ENCODE measurements at regions not wholly inside any gene's neighbourhood (a gene's known extent, or its start where the extent isn't known, plus 50 kb on each side); places are given as distances from the start of the nearest gene placed in this dataset.
"Not testable (repeated sequence)": the region's sequence is repeated elsewhere in the genome, so short reads cannot be mapped to it uniquely, and the experiment has no call there.

DNA sequence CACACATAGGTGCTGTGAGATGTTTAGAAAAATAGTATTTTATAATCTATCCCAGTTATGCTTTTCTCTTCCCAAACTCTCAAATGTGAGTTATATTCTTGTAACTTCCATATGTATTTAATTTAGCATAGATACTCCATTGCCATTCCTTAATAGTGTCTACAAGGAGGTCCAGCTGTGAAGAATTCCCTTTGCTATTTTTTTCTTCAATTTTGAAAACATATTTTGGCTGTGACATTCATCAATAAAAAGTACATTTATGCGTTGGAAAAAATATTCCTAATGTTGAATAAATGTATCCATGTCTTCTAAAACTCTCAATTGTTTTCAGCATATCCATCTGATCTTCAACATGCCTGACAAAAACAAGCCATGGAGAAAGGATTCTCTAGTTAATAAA lies 1402.0 kb upstream of the SEL1L start:
- TF ChIP-seq, protein P1, sequence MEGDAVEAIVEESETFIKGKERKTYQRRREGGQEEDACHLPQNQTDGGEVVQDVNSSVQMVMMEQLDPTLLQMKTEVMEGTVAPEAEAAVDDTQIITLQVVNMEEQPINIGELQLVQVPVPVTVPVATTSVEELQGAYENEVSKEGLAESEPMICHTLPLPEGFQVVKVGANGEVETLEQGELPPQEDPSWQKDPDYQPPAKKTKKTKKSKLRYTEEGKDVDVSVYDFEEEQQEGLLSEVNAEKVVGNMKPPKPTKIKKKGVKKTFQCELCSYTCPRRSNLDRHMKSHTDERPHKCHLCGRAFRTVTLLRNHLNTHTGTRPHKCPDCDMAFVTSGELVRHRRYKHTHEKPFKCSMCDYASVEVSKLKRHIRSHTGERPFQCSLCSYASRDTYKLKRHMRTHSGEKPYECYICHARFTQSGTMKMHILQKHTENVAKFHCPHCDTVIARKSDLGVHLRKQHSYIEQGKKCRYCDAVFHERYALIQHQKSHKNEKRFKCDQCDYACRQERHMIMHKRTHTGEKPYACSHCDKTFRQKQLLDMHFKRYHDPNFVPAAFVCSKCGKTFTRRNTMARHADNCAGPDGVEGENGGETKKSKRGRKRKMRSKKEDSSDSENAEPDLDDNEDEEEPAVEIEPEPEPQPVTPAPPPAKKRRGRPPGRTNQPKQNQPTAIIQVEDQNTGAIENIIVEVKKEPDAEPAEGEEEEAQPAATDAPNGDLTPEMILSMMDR (IDR thresholded peaks at IDR 0.05; ENCODE audit: low read length, missing control alignments): no peak
- DNase-seq (ENCODE audit: low read depth): no peak
- no peak overlapping the region for H3K4me3 ChIP-seq (replicated peaks; ENCODE audit: low read depth, low read length)

DNA sequence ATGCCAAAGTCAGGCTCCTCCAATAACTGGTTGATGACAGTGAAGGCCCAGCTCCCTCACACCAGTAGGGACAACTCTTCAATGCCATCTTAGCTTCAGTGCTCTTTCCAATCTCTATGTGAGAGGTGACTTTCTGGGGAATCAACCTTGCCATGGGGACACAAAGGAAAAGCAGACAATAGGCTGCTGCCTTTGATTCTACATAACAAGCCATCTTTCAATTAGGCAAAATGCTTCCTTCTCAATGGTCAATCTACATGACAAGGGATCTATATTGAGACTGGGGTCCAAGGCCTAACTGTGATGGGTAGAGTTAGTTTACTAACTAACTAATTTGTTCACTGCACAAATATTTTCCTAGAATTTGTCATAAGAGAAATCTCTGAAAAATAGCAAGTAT lies 1417.5 kb upstream of the SEL1L start:
- H3K4me3 ChIP-seq (replicated peaks; ENCODE audit: low read depth, low read length): no peak overlapping the region
- no peak for DNase-seq (ENCODE audit: low read depth)

DNA sequence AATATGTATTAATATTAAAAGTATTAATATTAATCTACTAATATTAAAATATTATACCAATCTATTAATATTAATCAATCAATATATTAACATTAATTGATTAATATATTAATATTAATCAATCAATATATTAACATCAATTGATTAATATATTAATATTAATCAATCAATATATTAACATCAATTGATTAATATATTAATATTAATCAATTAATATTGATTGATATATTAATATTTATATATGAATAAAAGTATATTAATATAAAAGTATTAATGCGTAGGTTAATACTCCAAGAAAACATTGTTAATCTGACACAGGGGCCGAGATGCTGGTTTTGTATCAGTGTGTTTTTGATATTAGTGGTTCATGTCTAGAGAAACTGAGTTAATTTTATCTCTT lies 1430.1 kb upstream of the SEL1L start:
- no peak overlapping the region for H3K4me3 ChIP-seq (replicated peaks; ENCODE audit: low read depth, low read length)
- no peak for DNase-seq (ENCODE audit: low read depth)

More for the DNA sequence above, 1417.5 kb upstream of the SEL1L start:
- TF ChIP-seq, protein P1 (IDR thresholded peaks at IDR 0.05; ENCODE audit: low read length, missing control alignments): no peak

DNA sequence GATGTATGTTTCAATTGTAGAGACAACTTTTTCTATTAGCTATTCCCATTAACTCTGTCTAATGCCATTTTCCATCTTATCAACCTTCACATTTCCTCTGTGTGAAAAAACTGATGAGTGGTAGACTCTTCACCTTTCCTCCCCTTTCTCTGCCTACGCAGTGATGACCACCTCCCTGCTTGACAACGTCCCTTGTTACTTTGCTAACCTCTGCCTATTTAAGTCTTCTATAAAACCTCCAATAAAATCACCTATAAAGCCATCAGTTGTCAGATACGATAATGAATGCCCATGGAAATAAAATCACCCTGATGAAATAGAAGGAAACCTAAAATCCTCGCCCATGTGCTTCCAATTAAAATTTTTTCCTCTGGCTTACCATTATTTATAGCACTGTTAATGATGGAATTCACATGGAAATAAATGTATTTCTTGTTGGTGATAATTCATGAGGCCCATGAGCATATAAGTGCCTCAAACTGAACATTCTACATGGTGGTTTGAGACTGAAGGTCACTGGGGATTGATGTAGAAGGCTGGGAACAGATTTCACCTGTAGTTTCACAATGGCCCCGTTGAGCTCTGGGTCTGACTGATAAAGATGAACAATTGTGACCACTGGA lies 1454.0 kb upstream of the SEL1L start:
- TF ChIP-seq, protein P1 (IDR thresholded peaks at IDR 0.05; ENCODE audit: low read length, missing control alignments): no peak
- H3K4me3 ChIP-seq (replicated peaks; ENCODE audit: low read depth, low read length): no peak overlapping the region
- DNase-seq (ENCODE audit: low read depth): no peak

More for the DNA sequence above, 1430.1 kb upstream of the SEL1L start:
- TF ChIP-seq, protein P1 (IDR thresholded peaks at IDR 0.05; ENCODE audit: low read length, missing control alignments): no peak

DNA sequence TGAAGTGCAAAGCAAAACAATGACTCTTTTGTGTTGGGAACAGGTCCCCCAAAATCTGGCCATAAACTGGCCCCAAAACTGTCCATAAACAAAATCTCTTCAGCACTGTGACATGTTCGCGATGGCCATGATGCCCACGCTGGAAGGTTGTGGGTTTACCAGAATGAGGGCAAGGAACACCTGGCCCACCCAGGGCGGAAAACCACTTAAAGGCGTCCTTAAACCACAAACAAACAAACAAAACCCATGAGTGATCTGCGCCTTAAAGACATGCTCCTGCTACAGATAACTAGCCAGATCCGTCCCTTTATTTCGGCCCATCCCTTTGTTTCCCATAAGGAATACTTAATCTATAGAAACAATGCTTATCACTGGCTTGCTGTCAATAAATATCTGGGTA lies 1460.9 kb upstream of the SEL1L start:
- H3K4me3 ChIP-seq (replicated peaks; ENCODE audit: low read depth, low read length): not testable (repeated sequence)

DNA sequence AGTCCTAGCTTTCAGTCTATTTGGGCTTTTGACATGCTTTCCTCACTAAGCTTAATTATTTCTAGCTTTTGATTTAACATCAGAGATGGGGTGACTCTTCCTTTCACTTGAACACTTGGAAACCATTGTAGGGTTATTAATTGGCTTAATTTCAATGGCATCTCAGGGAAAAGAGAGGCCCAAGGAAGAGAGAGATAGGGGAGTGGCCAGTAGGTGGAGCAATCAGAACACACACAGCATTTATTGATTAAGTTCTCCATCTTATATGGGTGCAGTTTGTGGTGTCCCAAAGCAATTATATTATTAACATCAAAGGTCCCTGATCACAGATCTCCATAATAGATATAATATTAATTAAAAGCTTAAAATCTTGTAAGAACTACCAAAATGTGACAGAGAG lies 1466.1 kb upstream of the SEL1L start:
- TF ChIP-seq, protein P1 (IDR thresholded peaks at IDR 0.05; ENCODE audit: low read length, missing control alignments): no peak
- no peak for DNase-seq (ENCODE audit: low read depth)

More for the DNA sequence above, 1460.9 kb upstream of the SEL1L start:
- DNase-seq (ENCODE audit: low read depth): not testable (repeated sequence)

DNA sequence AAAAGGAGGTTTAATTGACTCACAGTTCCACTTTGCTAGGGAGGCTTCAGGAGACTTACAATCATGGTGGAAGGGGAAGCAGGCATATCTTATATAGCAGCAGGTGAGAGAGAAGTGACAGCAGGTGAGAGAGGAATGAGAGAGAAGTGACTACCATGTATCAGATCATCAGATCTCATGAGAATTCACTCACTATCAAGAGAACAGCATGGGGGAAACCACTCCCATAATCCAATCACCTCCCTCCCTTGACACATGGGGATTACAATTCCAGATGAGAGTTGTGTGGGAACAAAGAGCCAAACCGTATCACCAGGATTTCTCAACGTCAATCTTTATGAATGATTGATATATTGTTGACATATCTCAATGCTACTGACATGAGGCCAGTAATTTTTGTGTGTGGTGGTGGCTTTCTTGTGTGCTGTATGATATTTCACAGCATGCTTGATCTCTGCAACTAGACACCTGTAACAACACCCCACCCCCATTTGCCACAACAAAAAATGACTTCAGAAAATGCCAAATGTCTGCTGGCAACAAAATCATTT lies 1470.9 kb upstream of the SEL1L start:
- DNase-seq (ENCODE audit: low read depth): no peak
- TF ChIP-seq, protein P1 (IDR thresholded peaks at IDR 0.05; ENCODE audit: low read length, missing control alignments): no peak
- no peak overlapping the region for H3K4me3 ChIP-seq (replicated peaks; ENCODE audit: low read depth, low read length)

More for the DNA sequence above, 1466.1 kb upstream of the SEL1L start:
- H3K4me3 ChIP-seq (replicated peaks; ENCODE audit: low read depth, low read length): no peak overlapping the region

Measured in fibroblast of pulmonary artery (primary cell).